Hepatocyte (in vitro differentiated cells): ENCODE measurements at regions not wholly inside any gene's neighbourhood (a gene's known extent, or its start where the extent isn't known, plus 50 kb on each side); places are given as distances from the start of the nearest gene placed in this dataset.

Experiments used
- DNase-seq: peaks from one replicate; pipeline ENCODE4 v3.0.0-alpha.2; 2016; ENCODE audit warnings: low spot score
- H2AFZ ChIP-seq: fragments of 200-600 bp; sonication (generic); 2 replicates; pipeline ENCODE4 v1.6.0; 2016; ENCODE audit warnings: antibody characterized with exemption, mild to moderate bottlenecking
- H3K27ac ChIP-seq: fragments of 200-600 bp; sonication (generic); 2 replicates; pipeline ENCODE4 v1.5.1; 2016; ENCODE audit warnings: mild to moderate bottlenecking
- H3K27me3 ChIP-seq: fragments of 200-600 bp; sonication (generic); 2 replicates; pipeline ENCODE4 v1.6.1; 2016
- H3K36me3 ChIP-seq: fragments of 200-600 bp; sonication (generic); replicated peaks from 2 replicates; pipeline ENCODE4 v1.5.1; 2016; ENCODE audit warnings: low read depth; ENCODE audit not compliant: insufficient read depth
- H3K4me1 ChIP-seq: fragments of 200-600 bp; sonication (generic); 2 replicates; pipeline ENCODE4 v1.5.1; 2016; ENCODE audit warnings: mild to moderate bottlenecking, moderate library complexity; ENCODE audit not compliant: insufficient read depth
- H3K4me2 ChIP-seq: fragments of 200-600 bp; sonication (generic); 2 replicates; pipeline ENCODE4 v1.6.0; 2016
- H3K4me3 ChIP-seq: fragments of 200-600 bp; sonication (generic); 2 replicates; pipeline ENCODE4 v1.5.1; 2016; ENCODE audit warnings: mild to moderate bottlenecking
- H3K79me2 ChIP-seq: fragments of 200-600 bp; sonication (generic); 2 replicates; pipeline ENCODE4 v1.6.0; 2017; ENCODE audit warnings: mild to moderate bottlenecking
- H3K9me2 ChIP-seq: fragments of 200-600 bp; sonication (generic); replicated peaks from 2 replicates; pipeline ENCODE4 v1.6.0; 2017; ENCODE audit warnings: mild to moderate bottlenecking; ENCODE audit not compliant: insufficient read depth
- H3K9me3 ChIP-seq: fragments of 200-600 bp; sonication (generic); 2 replicates; pipeline ENCODE4 v1.5.1; 2016; ENCODE audit warnings: low read depth, mild to moderate bottlenecking
- H4K20me1 ChIP-seq: fragments of 200-600 bp; sonication (generic); 2 replicates; pipeline ENCODE4 v1.6.0; 2016; ENCODE audit warnings: mild to moderate bottlenecking; ENCODE audit not compliant: insufficient read depth, poor library complexity, severe bottlenecking
- EZH2 ChIP-seq: fragments of 200-600 bp; sonication (generic); IDR thresholded peaks from 2 replicates; pipeline ENCODE4 v1.6.1; 2016; ENCODE audit warnings: antibody characterized with exemption, mild to moderate bottlenecking, borderline replicate concordance
- EZH2phosphoT487 ChIP-seq: fragments of 200-600 bp; sonication (generic); IDR thresholded peaks from one replicate; pipeline ENCODE4 v1.6.1; 2018; ENCODE audit warnings: antibody characterized with exemption, mild to moderate bottlenecking, low read depth, moderate library complexity; ENCODE audit not compliant: unreplicated experiment, severe bottlenecking
- WGBS: methylation state at CpG from one replicate; pipeline ENCODE4 v1.1.6; 2016; ENCODE audit warnings: low lambda C conversion rate; ENCODE audit errors: missing lambda C conversion rate; 5-methylcytosine and 5-hydroxymethylcytosine counted together
- TF ChIP-seq, protein P1 (sequence below): fragments of 200-600 bp; sonication (generic); IDR thresholded peaks from 2 replicates; pipeline ENCODE4 v1.5.1; 2016; ENCODE audit warnings: antibody characterized with exemption, mild to moderate bottlenecking; ENCODE audit not compliant: poor library complexity

DNA sequence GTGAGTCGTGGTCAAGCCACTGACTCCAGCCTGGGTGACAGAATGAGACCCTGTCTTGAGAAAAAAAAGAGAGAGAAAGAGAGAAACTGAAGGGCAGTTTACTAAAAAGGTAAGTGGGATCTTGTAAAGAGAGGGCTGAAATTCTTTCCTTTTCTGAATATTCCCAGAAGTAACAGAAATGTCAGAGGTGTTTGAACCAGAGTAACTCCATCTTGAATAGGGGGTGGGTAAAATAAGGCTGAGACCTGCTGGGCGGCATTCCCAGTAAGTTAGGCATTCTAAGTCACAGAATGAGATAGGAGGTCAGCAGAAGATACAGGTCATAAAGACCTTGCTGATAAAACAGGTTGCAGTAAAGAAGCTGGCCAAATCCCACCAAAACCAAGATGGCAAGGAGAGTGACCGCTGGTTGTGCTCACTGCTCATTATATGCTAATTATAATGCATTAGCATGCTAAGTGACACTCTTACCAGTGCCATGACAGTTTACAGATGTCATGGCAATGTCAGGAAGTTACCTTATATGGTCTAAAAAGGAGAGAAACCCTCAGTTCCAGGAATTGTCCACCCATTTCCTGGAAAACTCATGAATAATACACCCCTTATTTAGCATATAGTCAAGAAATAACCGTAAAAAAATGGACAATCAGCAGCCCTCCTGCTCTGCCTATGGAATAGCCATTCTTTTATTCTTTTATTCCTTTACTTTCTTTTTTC lies 1334.3 kb upstream of the ZEB2 start:
- WGBS = 92% methylated on average over 4 of the region's 4 CpGs
- DNase-seq = no peak
- no peak overlapping the region for H3K4me2 ChIP-seq
- no peaks in the 10 kb centered on the region for H3K79me2 ChIP-seq
- H2AFZ ChIP-seq = no peak overlapping the region
- H3K36me3 ChIP-seq = no peaks in the 10 kb centered on the region
- H3K9me3 ChIP-seq = no peaks in the 10 kb centered on the region
- no peak overlapping the region for H3K4me3 ChIP-seq
- TF ChIP-seq EZH2 = no peak
- no peak for TF ChIP-seq EZH2phosphoT487
- TF ChIP-seq, protein P1, sequence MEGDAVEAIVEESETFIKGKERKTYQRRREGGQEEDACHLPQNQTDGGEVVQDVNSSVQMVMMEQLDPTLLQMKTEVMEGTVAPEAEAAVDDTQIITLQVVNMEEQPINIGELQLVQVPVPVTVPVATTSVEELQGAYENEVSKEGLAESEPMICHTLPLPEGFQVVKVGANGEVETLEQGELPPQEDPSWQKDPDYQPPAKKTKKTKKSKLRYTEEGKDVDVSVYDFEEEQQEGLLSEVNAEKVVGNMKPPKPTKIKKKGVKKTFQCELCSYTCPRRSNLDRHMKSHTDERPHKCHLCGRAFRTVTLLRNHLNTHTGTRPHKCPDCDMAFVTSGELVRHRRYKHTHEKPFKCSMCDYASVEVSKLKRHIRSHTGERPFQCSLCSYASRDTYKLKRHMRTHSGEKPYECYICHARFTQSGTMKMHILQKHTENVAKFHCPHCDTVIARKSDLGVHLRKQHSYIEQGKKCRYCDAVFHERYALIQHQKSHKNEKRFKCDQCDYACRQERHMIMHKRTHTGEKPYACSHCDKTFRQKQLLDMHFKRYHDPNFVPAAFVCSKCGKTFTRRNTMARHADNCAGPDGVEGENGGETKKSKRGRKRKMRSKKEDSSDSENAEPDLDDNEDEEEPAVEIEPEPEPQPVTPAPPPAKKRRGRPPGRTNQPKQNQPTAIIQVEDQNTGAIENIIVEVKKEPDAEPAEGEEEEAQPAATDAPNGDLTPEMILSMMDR = no peak
- no peaks in the 10 kb centered on the region for H4K20me1 ChIP-seq
- H3K9me2 ChIP-seq = no peaks in the 10 kb centered on the region
- H3K27ac ChIP-seq = no peak overlapping the region
- H3K4me1 ChIP-seq = no peaks in the 10 kb centered on the region
- no peaks in the 10 kb centered on the region for H3K27me3 ChIP-seq

DNA sequence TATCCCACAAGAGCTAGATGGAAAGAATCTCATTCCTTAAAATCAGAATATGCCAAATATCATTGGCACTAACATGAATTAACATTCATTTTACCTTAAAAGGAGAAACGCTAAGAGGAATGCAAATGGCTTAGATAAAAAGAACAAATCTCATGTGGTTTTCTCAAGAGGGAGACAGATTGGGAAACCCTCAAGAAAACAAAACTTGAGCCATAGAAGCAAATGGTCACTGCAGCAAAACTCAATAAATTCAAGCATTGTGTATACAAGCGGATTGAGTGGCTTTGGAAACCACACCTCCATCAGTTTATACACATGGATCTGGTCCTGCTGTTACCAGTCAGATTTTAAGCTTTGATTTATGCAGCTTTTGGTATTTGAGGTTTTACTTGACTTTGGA lies 1331.8 kb upstream of the ZEB2 start:
- TF ChIP-seq EZH2phosphoT487 = no peak
- TF ChIP-seq EZH2 = no peak
- TF ChIP-seq, protein P1 = no peak
- H3K27ac ChIP-seq = no peak overlapping the region
- H3K79me2 ChIP-seq = no peaks in the 10 kb centered on the region
- 77% methylated on average over 2 of the region's 2 CpGs for WGBS
- no peaks in the 10 kb centered on the region for H3K36me3 ChIP-seq
- no peaks in the 10 kb centered on the region for H3K9me3 ChIP-seq
- no peaks in the 10 kb centered on the region for H4K20me1 ChIP-seq
- H3K4me2 ChIP-seq = no peak overlapping the region
- H3K9me2 ChIP-seq = no peaks in the 10 kb centered on the region
- H2AFZ ChIP-seq = no peak overlapping the region
- H3K4me3 ChIP-seq = no peak overlapping the region
- no peak for DNase-seq
- H3K4me1 ChIP-seq = no peaks in the 10 kb centered on the region
- H3K27me3 ChIP-seq = no peaks in the 10 kb centered on the region

DNA sequence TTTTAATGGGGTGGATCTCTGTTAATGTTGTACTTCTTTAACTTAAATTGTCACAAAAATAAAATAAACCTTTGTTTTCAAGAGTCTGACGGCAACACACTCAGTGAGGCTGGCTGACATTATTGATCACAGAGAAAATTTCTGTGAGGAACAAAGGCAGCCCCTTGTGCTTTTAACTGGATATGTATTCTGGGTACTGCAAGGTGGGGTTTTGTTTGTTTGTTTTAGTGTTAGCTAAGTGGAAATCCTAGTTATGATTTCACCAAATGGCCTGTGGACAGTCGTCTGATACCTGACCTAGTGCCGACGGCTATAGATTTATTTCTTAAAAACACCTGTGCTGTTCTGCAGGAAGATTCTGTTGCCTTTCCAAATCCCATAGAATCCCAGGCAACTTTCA lies 1329.5 kb upstream of the ZEB2 start:
- H3K4me1 ChIP-seq = no peaks in the 10 kb centered on the region

More for the DNA sequence above, 1329.5 kb upstream of the ZEB2 start:
- Histone ChIP-seq H3K9me2 (no peaks in the 10 kb centered on the region), H4K20me1 (no peaks in the 10 kb centered on the region), H3K9me3 (no peaks in the 10 kb centered on the region), H3K27me3 (no peaks in the 10 kb centered on the region), H2AFZ (no peak overlapping the region), H3K36me3 (no peaks in the 10 kb centered on the region), H3K4me2 (no peak overlapping the region), H3K27ac (no peak overlapping the region), H3K4me3 (no peak overlapping the region), H3K79me2 (no peaks in the 10 kb centered on the region)
- 79% methylated on average over 4 of the region's 4 CpGs for WGBS
- no peak for TF ChIP-seq EZH2
- no peak for TF ChIP-seq EZH2phosphoT487
- TF ChIP-seq, protein P1 = no peak
- no peak for DNase-seq
